H1 (cell line): ENCODE measurements at regions not wholly inside any gene's neighbourhood (a gene's known extent, or its start where the extent isn't known, plus 50 kb on each side); places are given as distances from the start of the nearest gene placed in this dataset.

Experiments used
- CTCF ChIA-PET: fragments of 300-600 bp; sonication (Branson Sonifier 250); formaldehyde crosslinking; loops from one replicate; lab custom pipeline; 2021; ENCODE audit not compliant: partially characterized antibody; lab: Charles Lee
- POLR2A ChIA-PET: fragments of 300-600 bp; sonication (Branson Sonifier 250); formaldehyde crosslinking; loops from one replicate; lab custom pipeline; 2021; ENCODE audit warnings: inconsistent platforms; ENCODE audit not compliant: partially characterized antibody; lab: Charles Lee
- DNase-seq, 2 experiments: peaks; one replicate each; pipeline versions ENCODE4 v3.0.0 to v3.0.0-alpha.2; 2010 to 2022; ENCODE audit warnings: low spot score in 2 of 2, low read depth in 1 of 2, mixed read lengths in 1 of 2
- FAIRE-seq: peaks from 2 replicates; lab custom pipeline; 2011; peaks lifted over from hg19 to GRCh38; lab: Jason Lieb, UNC
- H2AFZ ChIP-seq: 2 replicates; pipeline ENCODE4 v1.8.1; 2012; ENCODE audit warnings: low read length, inconsistent platforms
- H2AK5ac ChIP-seq: 2 replicates; pipeline ENCODE4 v1.6.1; 2013; ENCODE audit warnings: low read depth, low read length
- H2BK120ac ChIP-seq: replicated peaks from 2 replicates; pipeline ENCODE3; 2013; ENCODE audit warnings: low read depth, low read length, inconsistent platforms
- H2BK12ac ChIP-seq: 2 replicates; pipeline ENCODE4 v1.6.1; 2013; ENCODE audit warnings: low read depth, low read length
- H2BK15ac ChIP-seq: 2 replicates; pipeline ENCODE4 v1.6.1; 2013; ENCODE audit warnings: low read length
- H2BK20ac ChIP-seq: 2 replicates; pipeline ENCODE4 v1.6.1; 2013; ENCODE audit warnings: low read length
- H2BK5ac ChIP-seq: 2 replicates; pipeline ENCODE4 v1.6.1; 2013; ENCODE audit warnings: low read depth, low read length
- H3K14ac ChIP-seq: 2 replicates; pipeline ENCODE4 v1.6.1; 2013; ENCODE audit warnings: inconsistent platforms; ENCODE audit not compliant: insufficient read length
- H3K18ac ChIP-seq: 2 replicates; pipeline ENCODE4 v1.6.1; 2013; ENCODE audit warnings: low read length; ENCODE audit errors: extremely low read depth
- H3K23ac ChIP-seq: 2 replicates; pipeline ENCODE4 v1.6.1; 2013; ENCODE audit warnings: inconsistent platforms; ENCODE audit not compliant: insufficient read length
- H3K23me2 ChIP-seq: 2 replicates; pipeline ENCODE4 v1.6.1; 2013; ENCODE audit warnings: low read depth, low read length
- H3K27ac ChIP-seq: 2 replicates; pipeline ENCODE4 v1.6.1; 2011; ENCODE audit warnings: low read depth, low read length, inconsistent platforms
- H3K27me3 ChIP-seq, 4 experiments: replicated peaks in 1 of 4; 1 replicate in 1 of 4; 2 replicates in 3 of 4; pipeline versions ENCODE4 v1.6.1 to v1.8.1; 2011 to 2013; ENCODE audit warnings: low read length in 3 of 4, mild to moderate bottlenecking in 3 of 4, inconsistent platforms in 2 of 4, mixed read lengths in 2 of 4, moderate library complexity in 1 of 4; ENCODE audit not compliant: control insufficient read depth in 3 of 4, insufficient read depth in 3 of 4; ENCODE audit errors: extremely low read depth in 1 of 4
- H3K36me3 ChIP-seq, 4 experiments: 2 replicates each; pipeline versions ENCODE4 v1.6.1 to v1.8.1; 2011 to 2013; ENCODE audit warnings: mild to moderate bottlenecking in 4 of 4, low read length in 3 of 4, moderate library complexity in 2 of 4, control low read depth in 1 of 4, inconsistent platforms in 1 of 4; ENCODE audit not compliant: insufficient read depth in 4 of 4, control insufficient read depth in 2 of 4
- H3K4ac ChIP-seq: replicated peaks from 2 replicates; pipeline ENCODE3; 2013; ENCODE audit warnings: low read length, low read depth, mixed read lengths, inconsistent platforms; ENCODE audit not compliant: insufficient read length
- H3K4me1 ChIP-seq, 4 experiments: replicated peaks in 1 of 4; 1 replicate in 1 of 4; 2 replicates in 3 of 4; pipeline versions ENCODE4 v1.6.1 to v1.8.1; 2011 to 2013; ENCODE audit warnings: low read length in 3 of 4, inconsistent platforms in 2 of 4, mixed read lengths in 1 of 4; ENCODE audit not compliant: insufficient read depth in 4 of 4, control insufficient read depth in 3 of 4
- H3K4me2 ChIP-seq, 2 experiments: 2 replicates each; pipeline versions ENCODE4 v1.6.1 to v1.8.1; 2011 to 2013; ENCODE audit warnings: low read depth in 2 of 2, low read length in 2 of 2, control low read depth in 1 of 2, inconsistent platforms in 1 of 2, mild to moderate bottlenecking in 1 of 2; ENCODE audit not compliant: insufficient read depth in 1 of 2
- H3K4me3 ChIP-seq, 4 experiments: fragments of 200-600, 300-600 bp in 1 of 4; sonication (generic), shearing (Covaris generic), sonication (Bioruptor Twin) in 1 of 4; 2 replicates each; pipeline versions ENCODE4 v1.5.1 to v1.8.1; 2011 to 2016; ENCODE audit warnings: low read length in 4 of 4, low read depth in 3 of 4, control low read depth in 2 of 4, inconsistent platforms in 2 of 4, mild to moderate bottlenecking in 2 of 4, mixed read lengths in 1 of 4, moderate library complexity in 1 of 4; ENCODE audit not compliant: insufficient read depth in 2 of 4; ENCODE audit errors: extremely low read depth in 1 of 4
- H3K56ac ChIP-seq: replicated peaks from 2 replicates; pipeline ENCODE3; 2013; ENCODE audit warnings: low read depth, mild to moderate bottlenecking, mixed read lengths, low read length, inconsistent platforms; ENCODE audit not compliant: insufficient read length
- H3K79me1 ChIP-seq: 2 replicates; pipeline ENCODE4 v1.6.1; 2013; ENCODE audit warnings: low read depth, low read length, control low read depth
- H3K79me2 ChIP-seq, 2 experiments: 2 replicates each; pipeline versions ENCODE4 v1.6.1 to v1.8.1; 2012 to 2013; ENCODE audit warnings: low read length in 2 of 2, mild to moderate bottlenecking in 2 of 2, inconsistent platforms in 1 of 2; ENCODE audit not compliant: insufficient read depth in 2 of 2, control insufficient read depth in 1 of 2
- H3K9ac ChIP-seq, 4 experiments: replicated peaks in 1 of 4; 1 replicate in 1 of 4; 2 replicates in 3 of 4; pipeline versions ENCODE4 v1.6.1 to v1.8.1; 2011 to 2013; ENCODE audit warnings: low read depth in 3 of 4, low read length in 3 of 4, control low read depth in 2 of 4, mild to moderate bottlenecking in 2 of 4, moderate library complexity in 2 of 4, inconsistent platforms in 1 of 4; ENCODE audit errors: extremely low read depth in 1 of 4
- H3K9me3 ChIP-seq, 2 experiments: 2 replicates each; pipeline versions ENCODE4 v1.6.1 to v1.8.1; 2012 to 2013; ENCODE audit warnings: mild to moderate bottlenecking in 2 of 2, moderate library complexity in 2 of 2, control low read depth in 1 of 2, inconsistent platforms in 1 of 2, low read depth in 1 of 2, low read length in 1 of 2, mixed read lengths in 1 of 2; ENCODE audit not compliant: insufficient read depth in 2 of 2
- H4K20me1 ChIP-seq, 2 experiments: replicated peaks in 1 of 2; 2 replicates each; pipeline versions ENCODE3 to v1.8.1; 2011 to 2013; ENCODE audit warnings: inconsistent platforms in 2 of 2, low read length in 2 of 2, mild to moderate bottlenecking in 1 of 2; ENCODE audit not compliant: insufficient read depth in 2 of 2, control insufficient read depth in 1 of 2
- H4K5ac ChIP-seq: 2 replicates; pipeline ENCODE4 v1.6.1; 2013; ENCODE audit warnings: low read length, low read depth, mixed read lengths, inconsistent platforms; ENCODE audit not compliant: insufficient read length
- H4K8ac ChIP-seq: 2 replicates; pipeline ENCODE4 v1.8.0; 2013; ENCODE audit warnings: mild to moderate bottlenecking, moderate library complexity, low read length, inconsistent platforms; ENCODE audit not compliant: insufficient read depth; ENCODE audit errors: extremely low read depth
- H4K91ac ChIP-seq: replicated peaks from 2 replicates; pipeline ENCODE3; 2013; ENCODE audit warnings: low read length, mixed read lengths, inconsistent platforms; ENCODE audit not compliant: insufficient read length
- ASH2L ChIP-seq: fragments of 200-600, 300-600 bp; sonication (generic); IDR thresholded peaks from one replicate; pipeline ENCODE4 v1.7.1; 2017; ENCODE audit warnings: low read length
- BCL11A ChIP-seq, 2 experiments: IDR thresholded peaks; one replicate each; pipeline ENCODE4 v1.6.1; 2011; ENCODE audit warnings: low read depth in 2 of 2, low read length in 2 of 2, mild to moderate bottlenecking in 2 of 2
- CHD1 ChIP-seq: IDR thresholded peaks from 2 replicates; pipeline ENCODE4 v1.6.1; 2012; ENCODE audit warnings: low read depth, low read length, improper control_type of control experiment
- HDAC6 ChIP-seq: IDR thresholded peaks from one replicate; pipeline ENCODE4 v1.7.1; 2012; ENCODE audit warnings: low read depth, mild to moderate bottlenecking, inconsistent platforms, low read length, moderate library complexity
- WGBS, 2 experiments: shearing (Covaris generic) in 1 of 2; methylation state at CpG; one replicate each; pipeline versions ENCODE4 v1.1.6 to v1.1.7; 2013 to 2015; ENCODE audit warnings: low lambda C conversion rate in 2 of 2, mixed read lengths in 2 of 2, inconsistent platforms in 1 of 2, low coverage in 1 of 2, missing lambda C conversion rate in 1 of 2; ENCODE audit not compliant: insufficient replicate concordance in 2 of 2, insufficient coverage in 1 of 2, insufficient read length in 1 of 2; ENCODE audit errors: extremely low coverage in 1 of 2, missing lambda C conversion rate in 1 of 2; 5-methylcytosine and 5-hydroxymethylcytosine counted together

DNA sequence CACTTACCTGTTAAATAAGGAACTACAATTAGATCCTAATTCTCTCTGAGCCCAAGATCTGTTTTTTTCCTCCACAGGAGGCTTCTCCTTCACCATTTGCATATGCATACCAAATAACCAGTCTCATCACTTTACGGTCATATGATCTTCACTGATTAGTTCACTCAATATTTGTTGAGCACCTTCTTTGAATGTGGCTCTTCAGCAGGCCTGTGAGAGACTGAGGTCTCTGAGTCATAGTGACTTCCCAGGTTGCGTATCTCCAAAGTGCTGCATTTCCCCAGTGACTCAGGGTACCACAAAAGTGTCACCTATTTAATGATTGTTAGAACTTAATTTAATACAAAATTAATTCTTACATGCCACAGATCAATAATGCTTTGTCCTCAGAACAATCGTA, 108.8 kb upstream of the TRIB2 start:
- Histone ChIP-seq H4K8ac (no peak overlapping the region), H3K14ac (no peak overlapping the region), H4K20me1 (no peaks in the 10 kb centered on the region), H3K4me1 (no peaks in the 10 kb centered on the region), H3K79me2 (no peaks in the 10 kb centered on the region), H3K23me2 (no peaks in the 10 kb centered on the region), H3K9ac (no peak overlapping the region), H3K36me3 (no peaks in the 10 kb centered on the region), H3K4me2 (no peak overlapping the region), H3K4me3 (no peak overlapping the region), H3K79me1 (no peaks in the 10 kb centered on the region), H3K9me3 (no peaks in the 10 kb centered on the region; a peak in 1 of 4 replicates), H3K4ac (no peak overlapping the region), H3K18ac (no peak overlapping the region), H3K23ac (no peak overlapping the region), H3K27ac (no peak overlapping the region), H2BK120ac (no peak overlapping the region), H3K56ac (no peak overlapping the region), H4K91ac (no peak overlapping the region), H3K27me3 (no peaks in the 10 kb centered on the region), H2BK15ac (no peak overlapping the region), H2BK20ac (no peak overlapping the region), H4K5ac (no peak overlapping the region), H2BK12ac (no peak overlapping the region), H2AFZ (no peak overlapping the region), H2AK5ac (no peak overlapping the region), H2BK5ac (no peak overlapping the region)
- ChIA-PET CTCF (no interaction called here), POLR2A (no interaction called here)
- DNase-seq (no peak), FAIRE-seq (no peak)
- 94% methylated on average over 3 of the region's 3 CpGs; no CpG with 5 or more reads in 1 of the 2 experiments for WGBS, 2 experiments
- no peak for TF ChIP-seq BCL11A (IDR thresholded peaks at IDR 0.05; ENCODE audit: low read depth in 2 of 2, low read length in 2 of 2)
- TF ChIP-seq HDAC6, result no peak
- TF ChIP-seq ASH2L, result no peak
- no peak for TF ChIP-seq CHD1
